ENCODE measurements at regions not wholly inside any gene's neighbourhood (a gene's known extent, or its start where the extent isn't known, plus 50 kb on each side); places are given as distances from the start of the nearest gene placed in this dataset.

GRCh38 chr14:56894591-56894991, 84.3 kb upstream of the OTX2 start (continued):
- TF ChIP-seq SP1 (CRISPR knock-in tag; conservative IDR thresholded peaks at IDR 0.05) = peak; percentile 22; the same call in 1 of the 2 replicates
- TF ChIP-seq NR2C2 (CRISPR knock-in tag; IDR thresholded peaks at IDR 0.05) = no peak
- TF ChIP-seq, protein P1, sequence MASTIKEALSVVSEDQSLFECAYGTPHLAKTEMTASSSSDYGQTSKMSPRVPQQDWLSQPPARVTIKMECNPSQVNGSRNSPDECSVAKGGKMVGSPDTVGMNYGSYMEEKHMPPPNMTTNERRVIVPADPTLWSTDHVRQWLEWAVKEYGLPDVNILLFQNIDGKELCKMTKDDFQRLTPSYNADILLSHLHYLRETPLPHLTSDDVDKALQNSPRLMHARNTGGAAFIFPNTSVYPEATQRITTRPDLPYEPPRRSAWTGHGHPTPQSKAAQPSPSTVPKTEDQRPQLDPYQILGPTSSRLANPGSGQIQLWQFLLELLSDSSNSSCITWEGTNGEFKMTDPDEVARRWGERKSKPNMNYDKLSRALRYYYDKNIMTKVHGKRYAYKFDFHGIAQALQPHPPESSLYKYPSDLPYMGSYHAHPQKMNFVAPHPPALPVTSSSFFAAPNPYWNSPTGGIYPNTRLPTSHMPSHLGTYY (CRISPR knock-in tag; IDR thresholded peaks at IDR 0.05) = no peak
- TF ChIP-seq KAT7 (CRISPR knock-in tag; IDR thresholded peaks at IDR 0.05; ENCODE audit: borderline replicate concordance) = no peak
- TF ChIP-seq AFF4 (CRISPR knock-in tag; IDR thresholded peaks at IDR 0.05; ENCODE audit: borderline replicate concordance) = no peak
- no peak for TF ChIP-seq ZBTB43 (CRISPR knock-in tag; IDR thresholded peaks at IDR 0.05)
- TF ChIP-seq ATF6 (CRISPR knock-in tag; IDR thresholded peaks at IDR 0.05) = no peak
- TF ChIP-seq, protein P2, sequence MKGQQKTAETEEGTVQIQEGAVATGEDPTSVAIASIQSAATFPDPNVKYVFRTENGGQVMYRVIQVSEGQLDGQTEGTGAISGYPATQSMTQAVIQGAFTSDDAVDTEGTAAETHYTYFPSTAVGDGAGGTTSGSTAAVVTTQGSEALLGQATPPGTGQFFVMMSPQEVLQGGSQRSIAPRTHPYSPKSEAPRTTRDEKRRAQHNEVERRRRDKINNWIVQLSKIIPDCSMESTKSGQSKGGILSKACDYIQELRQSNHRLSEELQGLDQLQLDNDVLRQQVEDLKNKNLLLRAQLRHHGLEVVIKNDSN (CRISPR knock-in tag; IDR thresholded peaks at IDR 0.05) = 0 out of 2 replicates have a peak, but pooled peaks have one; percentile 19
- no peak for TF ChIP-seq CREB1 (CRISPR knock-in tag; IDR thresholded peaks at IDR 0.05)
- no peak for TF ChIP-seq ZNF138 (CRISPR knock-in tag; conservative IDR thresholded peaks at IDR 0.05)
- TF ChIP-seq SMAD4 (CRISPR knock-in tag; IDR thresholded peaks at IDR 0.05) = no peak
- no peak for TF ChIP-seq ZSCAN18 (CRISPR knock-in tag; IDR thresholded peaks at IDR 0.05)
- TF ChIP-seq ZBTB21 (CRISPR knock-in tag; IDR thresholded peaks at IDR 0.05; ENCODE audit: borderline replicate concordance) = no peak
- no peak for TF ChIP-seq AR (CRISPR knock-in tag; IDR thresholded peaks at IDR 0.05)
- no peak for TF ChIP-seq SOX15 (CRISPR knock-in tag; IDR thresholded peaks at IDR 0.05)
- TF ChIP-seq ZNF671 (CRISPR knock-in tag; IDR thresholded peaks at IDR 0.05) = no peak
- no peak for TF ChIP-seq STAT6 (CRISPR knock-in tag; conservative IDR thresholded peaks at IDR 0.05; ENCODE audit: low read depth)
- TF ChIP-seq TEAD1 (CRISPR knock-in tag; IDR thresholded peaks at IDR 0.05) = peak; percentile 95
- TF ChIP-seq, protein P3, sequence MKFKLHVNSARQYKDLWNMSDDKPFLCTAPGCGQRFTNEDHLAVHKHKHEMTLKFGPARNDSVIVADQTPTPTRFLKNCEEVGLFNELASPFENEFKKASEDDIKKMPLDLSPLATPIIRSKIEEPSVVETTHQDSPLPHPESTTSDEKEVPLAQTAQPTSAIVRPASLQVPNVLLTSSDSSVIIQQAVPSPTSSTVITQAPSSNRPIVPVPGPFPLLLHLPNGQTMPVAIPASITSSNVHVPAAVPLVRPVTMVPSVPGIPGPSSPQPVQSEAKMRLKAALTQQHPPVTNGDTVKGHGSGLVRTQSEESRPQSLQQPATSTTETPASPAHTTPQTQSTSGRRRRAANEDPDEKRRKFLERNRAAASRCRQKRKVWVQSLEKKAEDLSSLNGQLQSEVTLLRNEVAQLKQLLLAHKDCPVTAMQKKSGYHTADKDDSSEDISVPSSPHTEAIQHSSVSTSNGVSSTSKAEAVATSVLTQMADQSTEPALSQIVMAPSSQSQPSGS (CRISPR knock-in tag; IDR thresholded peaks at IDR 0.05; ENCODE audit: borderline replicate concordance, low read depth) = no peak

All from WTC11 (cell line).